ENCODE measurements at regions not wholly inside any gene's neighbourhood (a gene's known extent, or its start where the extent isn't known, plus 50 kb on each side); places are given as distances from the start of the nearest gene placed in this dataset.

- TF ChIP-seq POLR2A (IDR thresholded peaks at IDR 0.05) = no peak
- TF ChIP-seq CTCF (IDR thresholded peaks at IDR 0.05) = no peak
- ATAC-seq (no peak), DNase-seq (no peak)
- no peaks in the 10 kb centered on the region for H3K36me3 ChIP-seq
- no peaks in the 10 kb centered on the region for H3K27me3 ChIP-seq
- no peaks in the 10 kb centered on the region for H3K9me3 ChIP-seq
- H3K27ac ChIP-seq = no peak overlapping the region
- 74 to 92% (median 83%) methylated on average over 2 of the region's 2 CpGs for WGBS, 4 donors
- intact Hi-C loops (cut with DNase I) = loop anchor here in 1 of 10 donors (5.0 kb wide), 1 partner anchor 276 kb away; no protein-coding TSS in a partner anchor
- H3K4me1 ChIP-seq = no peaks in the 10 kb centered on the region
- H3K4me3 ChIP-seq = no peak overlapping the region
These were observed 84.7 kb downstream of the CASP12 start for GRCh38 chr11:104813532-104813931.

- Histone ChIP-seq H3K9me3 (no peaks in the 10 kb centered on the region), H3K4me1 (no peaks in the 10 kb centered on the region), H3K4me3 (no peak overlapping the region), H3K27ac (no peak overlapping the region), H3K36me3 (no peaks in the 10 kb centered on the region), H3K27me3 (no peaks in the 10 kb centered on the region)
- TF ChIP-seq CTCF (IDR thresholded peaks at IDR 0.05) (no peak), POLR2A (IDR thresholded peaks at IDR 0.05) (no peak)
- intact Hi-C loops (cut with DNase I) = loop anchor here in 1 of 10 donors (5.0 kb wide), 1 partner anchor 275 kb away; no protein-coding TSS in a partner anchor
- ATAC-seq (no peak), DNase-seq (no peak)
- 80 to 93% (median 84%) methylated on average over 8 of the region's 8 CpGs for WGBS, 4 donors
These were observed 86.0 kb downstream of the CASP12 start for GRCh38 chr11:104812103-104812788.

- ATAC-seq (no peak), DNase-seq (no peak)
- intact Hi-C loops (cut with DNase I) = no loop called here
- Histone ChIP-seq H3K27ac (no peak overlapping the region), H3K9me3 (no peaks in the 10 kb centered on the region), H3K36me3 (no peaks in the 10 kb centered on the region), H3K4me1 (peaks cover 0 to 5% (median 0%) of the 10 kb centered on the region in 12 donors), H3K4me3 (no peak overlapping the region), H3K27me3 (no peaks in the 10 kb centered on the region)
- TF ChIP-seq CTCF (IDR thresholded peaks at IDR 0.05) = no peak
- TF ChIP-seq POLR2A (IDR thresholded peaks at IDR 0.05) = no peak
- WGBS, 4 donors = 66 to 79% (median 71%) methylated on average over 2 of the region's 2 CpGs
These were observed 94.5 kb downstream of the CASP12 start for GRCh38 chr11:104803776-104804175.

- intact Hi-C loops (cut with DNase I) = no loop called here
These were observed 99.0 kb downstream of the CASP12 start for GRCh38 chr11:104799251-104799650.

More at GRCh38 chr11:104799251-104799650, 99.0 kb downstream of the CASP12 start:
- no peak for TF ChIP-seq CTCF (IDR thresholded peaks at IDR 0.05)
- no peak for TF ChIP-seq POLR2A (IDR thresholded peaks at IDR 0.05)
- WGBS, 4 donors = 71 to 88% (median 84%) methylated on average over 1 of the region's 1 CpG
- no peak overlapping the region for H3K4me3 ChIP-seq
- H3K9me3 ChIP-seq = peaks cover 0 to 7% (median 0%) of the 10 kb centered on the region in 12 donors
- H3K27me3 ChIP-seq = no peaks in the 10 kb centered on the region
- H3K4me1 ChIP-seq = peaks cover 0 to 9% (median 0%) of the 10 kb centered on the region in 12 donors
- ATAC-seq (no peak), DNase-seq (no peak)
- H3K27ac ChIP-seq = peak overlapping the region in 1 of 12 donors; percentile 46
- H3K36me3 ChIP-seq = no peaks in the 10 kb centered on the region
